ENCODE measurements at regions not wholly inside any gene's neighbourhood (a gene's known extent, or its start where the extent isn't known, plus 50 kb on each side); places are given as distances from the start of the nearest gene placed in this dataset.
"Not testable (repeated sequence)": the region's sequence is repeated elsewhere in the genome, so short reads cannot be mapped to it uniquely, and the experiment has no call there.

- DNase-seq = not testable (repeated sequence)
Measured at GRCh38 chr5:177857642-177858200, 75.0 kb upstream of the FAM153A start.

- DNase-seq = not testable (repeated sequence)
Measured at GRCh38 chr5:177856474-177856873, 73.8 kb upstream of the FAM153A start.

GRCh38 chr5:177847914-177848313 lies 65.2 kb upstream of the FAM153A start:
- not testable (repeated sequence) for DNase-seq

GRCh38 chr5:177846598-177846997 lies 63.9 kb upstream of the FAM153A start:
- DNase-seq = not testable (repeated sequence)

GRCh38 chr5:177845906-177846305 lies 63.2 kb upstream of the FAM153A start:
- DNase-seq = not testable (repeated sequence)

GRCh38 chr5:177836191-177836590 lies 53.5 kb upstream of the FAM153A start:
- not testable (repeated sequence) for DNase-seq
